Stimulated activated naive CD4-positive, alpha-beta T cell treated with Interleukin-2 at 50 U/mL for 16 hours (primary cell): ENCODE measurements at regions not wholly inside any gene's neighbourhood (a gene's known extent, or its start where the extent isn't known, plus 50 kb on each side); places are given as distances from the start of the nearest gene placed in this dataset.

Experiments
- DNase-seq: peaks from one replicate; lab custom pipeline; 2025; lab: John Stamatoyannopoulos, UW

- no peak for DNase-seq
These were observed 328.7 kb upstream of the SALL3 start for GRCh38 chr18:78650926-78651325.

GRCh38 chr18:78652001-78652545 is 327.5 kb upstream of the SALL3 start:
- no peak for DNase-seq

- DNase-seq, result no peak
These were observed 323.7 kb upstream of the SALL3 start for GRCh38 chr18:78655921-78656320.

- DNase-seq, result no peak
These were observed 323.2 kb upstream of the SALL3 start for GRCh38 chr18:78656346-78656925.

GRCh38 chr18:78658531-78658930 is 321.1 kb upstream of the SALL3 start:
- DNase-seq, result no peak

- DNase-seq, result no peak
These were observed 320.6 kb upstream of the SALL3 start for GRCh38 chr18:78659057-78659456.

- no peak for DNase-seq
These were observed 319.9 kb upstream of the SALL3 start for GRCh38 chr18:78659748-78660147.

- DNase-seq, result no peak
These were observed 319.3 kb upstream of the SALL3 start for GRCh38 chr18:78660311-78660710.

GRCh38 chr18:78661316-78661715 is 318.3 kb upstream of the SALL3 start:
- no peak for DNase-seq

GRCh38 chr18:78662879-78663278 is 316.7 kb upstream of the SALL3 start:
- DNase-seq, result no peak

GRCh38 chr18:78664048-78664447 is 315.6 kb upstream of the SALL3 start:
- DNase-seq, result no peak

- no peak for DNase-seq
These were observed 314.8 kb upstream of the SALL3 start for GRCh38 chr18:78664848-78665247.

- no peak for DNase-seq
These were observed 314.0 kb upstream of the SALL3 start for GRCh38 chr18:78665644-78666043.

- DNase-seq, result no peak
These were observed 312.8 kb upstream of the SALL3 start for GRCh38 chr18:78666666-78667335.

GRCh38 chr18:78670778-78671391 is 308.7 kb upstream of the SALL3 start:
- DNase-seq, result no peak

- no peak for DNase-seq
These were observed 308.1 kb upstream of the SALL3 start for GRCh38 chr18:78671551-78671950.

GRCh38 chr18:78672862-78673446 is 306.7 kb upstream of the SALL3 start:
- no peak for DNase-seq

GRCh38 chr18:78673516-78674321 is 305.9 kb upstream of the SALL3 start:
- DNase-seq, result no peak

GRCh38 chr18:78675231-78675630 is 304.4 kb upstream of the SALL3 start:
- no peak for DNase-seq

- no peak for DNase-seq
These were observed 302.8 kb upstream of the SALL3 start for GRCh38 chr18:78676622-78677482.
